ENCODE measurements at regions not wholly inside any gene's neighbourhood (a gene's known extent, or its start where the extent isn't known, plus 50 kb on each side); places are given as distances from the start of the nearest gene placed in this dataset.
"Not testable (repeated sequence)": the region's sequence is repeated elsewhere in the genome, so short reads cannot be mapped to it uniquely, and the experiment has no call there.

- Histone ChIP-seq H2AFZ (ENCODE audit: insufficient read depth, low read depth, low read length, poor library complexity, severe bottlenecking) (no peak overlapping the region), H3K9ac (ENCODE audit: insufficient read depth, low read length, poor library complexity, severe bottlenecking) (no peak overlapping the region), H3K27ac (ENCODE audit: low read depth in 1 of 2, low read length in 2 of 2) (no peak overlapping the region), H4K20me1 (ENCODE audit: insufficient read depth, low read length) (no peaks in the 10 kb centered on the region), H3K27me3 (ENCODE audit: control insufficient read depth in 2 of 2, insufficient read depth in 2 of 2, low read length in 2 of 2) (no peaks in the 10 kb centered on the region), H3K4me2 (replicated peaks; ENCODE audit: extremely low read depth, low read length, poor library complexity, severe bottlenecking) (no peak overlapping the region), H3K4me3 (replicated peaks in 1 of 3; ENCODE audit: low read depth in 2 of 3, low read length in 3 of 3) (no peak overlapping the region), H3K36me3 (replicated peaks in 1 of 2; ENCODE audit: control insufficient read depth in 1 of 2, insufficient read depth in 2 of 2, low read length in 2 of 2) (no peaks in the 10 kb centered on the region), H3K79me2 (ENCODE audit: insufficient read depth, low read length) (no peaks in the 10 kb centered on the region), H3K4me1 (ENCODE audit: control insufficient read depth in 1 of 2, insufficient read depth in 2 of 2, low read length in 2 of 2) (no peaks in the 10 kb centered on the region), H3K9me3 (replicated peaks in 1 of 2; ENCODE audit: control insufficient read depth in 1 of 2, insufficient read depth in 1 of 2, low read length in 2 of 2) (peaks cover 0 to 5% of the 10 kb centered on the region in 2 donors)
- Mint-ChIP-seq H3K9me3 (peaks cover 0 to 8% (median 2%) of the 10 kb centered on the region in 7 donors), H3K4me3 (no peak overlapping the region), H3K27ac (no peak overlapping the region), H3K36me3 (no peaks in the 10 kb centered on the region), H3K27me3 (ENCODE audit: low read depth in 3 of 3) (no peaks in the 10 kb centered on the region), H3K4me1 (no peaks in the 10 kb centered on the region)
- no peak for DNase-seq
- intact Hi-C loops (cut with micrococcal nuclease): no loop called here
- TF ChIP-seq, protein P1, sequence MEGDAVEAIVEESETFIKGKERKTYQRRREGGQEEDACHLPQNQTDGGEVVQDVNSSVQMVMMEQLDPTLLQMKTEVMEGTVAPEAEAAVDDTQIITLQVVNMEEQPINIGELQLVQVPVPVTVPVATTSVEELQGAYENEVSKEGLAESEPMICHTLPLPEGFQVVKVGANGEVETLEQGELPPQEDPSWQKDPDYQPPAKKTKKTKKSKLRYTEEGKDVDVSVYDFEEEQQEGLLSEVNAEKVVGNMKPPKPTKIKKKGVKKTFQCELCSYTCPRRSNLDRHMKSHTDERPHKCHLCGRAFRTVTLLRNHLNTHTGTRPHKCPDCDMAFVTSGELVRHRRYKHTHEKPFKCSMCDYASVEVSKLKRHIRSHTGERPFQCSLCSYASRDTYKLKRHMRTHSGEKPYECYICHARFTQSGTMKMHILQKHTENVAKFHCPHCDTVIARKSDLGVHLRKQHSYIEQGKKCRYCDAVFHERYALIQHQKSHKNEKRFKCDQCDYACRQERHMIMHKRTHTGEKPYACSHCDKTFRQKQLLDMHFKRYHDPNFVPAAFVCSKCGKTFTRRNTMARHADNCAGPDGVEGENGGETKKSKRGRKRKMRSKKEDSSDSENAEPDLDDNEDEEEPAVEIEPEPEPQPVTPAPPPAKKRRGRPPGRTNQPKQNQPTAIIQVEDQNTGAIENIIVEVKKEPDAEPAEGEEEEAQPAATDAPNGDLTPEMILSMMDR (IDR thresholded peaks at IDR 0.05): no peak
- WGBS (ENCODE audit: insufficient coverage): no CpG with 5 or more reads among the region's 3 CpGs
Observed at GRCh38 chr6:80988892-80989291, 763.6 kb downstream of the TENT5A start.

- Histone ChIP-seq H3K4me3 (replicated peaks in 1 of 3; ENCODE audit: low read depth in 2 of 3, low read length in 3 of 3) (no peak overlapping the region), H3K9ac (ENCODE audit: insufficient read depth, low read length, poor library complexity, severe bottlenecking) (no peak overlapping the region), H4K20me1 (ENCODE audit: insufficient read depth, low read length) (no peaks in the 10 kb centered on the region), H3K27ac (ENCODE audit: low read depth in 1 of 2, low read length in 2 of 2) (no peak overlapping the region), H3K36me3 (replicated peaks in 1 of 2; ENCODE audit: control insufficient read depth in 1 of 2, insufficient read depth in 2 of 2, low read length in 2 of 2) (no peaks in the 10 kb centered on the region), H3K4me2 (replicated peaks; ENCODE audit: extremely low read depth, low read length, poor library complexity, severe bottlenecking) (no peak overlapping the region), H3K79me2 (ENCODE audit: insufficient read depth, low read length) (no peaks in the 10 kb centered on the region), H3K4me1 (ENCODE audit: control insufficient read depth in 1 of 2, insufficient read depth in 2 of 2, low read length in 2 of 2) (no peaks in the 10 kb centered on the region), H3K27me3 (ENCODE audit: control insufficient read depth in 2 of 2, insufficient read depth in 2 of 2, low read length in 2 of 2) (no peaks in the 10 kb centered on the region), H3K9me3 (replicated peaks in 1 of 2; ENCODE audit: control insufficient read depth in 1 of 2, insufficient read depth in 1 of 2, low read length in 2 of 2) (peaks cover 0 to 5% of the 10 kb centered on the region in 2 donors), H2AFZ (ENCODE audit: insufficient read depth, low read depth, low read length, poor library complexity, severe bottlenecking) (no peak overlapping the region)
- no peak for DNase-seq
- WGBS (ENCODE audit: insufficient coverage): no CpG with 5 or more reads among the region's 3 CpGs
- H3K4me1 Mint-ChIP-seq: no peaks in the 10 kb centered on the region
- intact Hi-C loops (cut with micrococcal nuclease): no loop called here
- H3K36me3 Mint-ChIP-seq: no peaks in the 10 kb centered on the region
- H3K9me3 Mint-ChIP-seq: peaks cover 0 to 8% (median 2%) of the 10 kb centered on the region in 7 donors
- no peak overlapping the region for H3K27ac Mint-ChIP-seq
- H3K27me3 Mint-ChIP-seq (ENCODE audit: low read depth in 3 of 3): no peaks in the 10 kb centered on the region
- H3K4me3 Mint-ChIP-seq: no peak overlapping the region
- TF ChIP-seq, protein P1 (IDR thresholded peaks at IDR 0.05): no peak
Observed at GRCh38 chr6:80988286-80988685, 764.2 kb downstream of the TENT5A start.

DNA sequence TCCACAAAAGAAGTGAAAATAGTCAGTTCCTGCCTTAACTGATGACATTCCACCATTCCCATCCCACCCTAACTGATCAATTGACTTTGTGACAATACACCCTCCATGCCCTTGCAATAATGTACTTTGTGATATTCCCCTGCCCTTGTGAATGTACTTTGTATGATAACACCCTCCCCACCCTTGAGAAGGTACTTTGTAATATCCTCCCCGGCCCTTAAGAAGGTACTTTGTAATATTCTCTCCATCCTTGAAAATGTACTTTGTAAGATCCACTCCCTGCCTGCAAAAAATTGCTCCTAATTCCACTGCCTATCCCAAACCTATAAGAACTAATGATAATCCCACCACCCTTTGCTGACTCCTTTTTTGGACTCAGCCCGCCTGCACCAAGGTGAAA lies 771.3 kb downstream of the TENT5A start:
- not testable (repeated sequence) for H3K36me3 ChIP-seq (replicated peaks in 1 of 2; ENCODE audit: control insufficient read depth in 1 of 2, insufficient read depth in 2 of 2, low read length in 2 of 2); H3K27me3 ChIP-seq (ENCODE audit: control insufficient read depth in 2 of 2, insufficient read depth in 2 of 2, low read length in 2 of 2); H3K27ac ChIP-seq (ENCODE audit: low read depth in 1 of 2, low read length in 2 of 2); H4K20me1 ChIP-seq (ENCODE audit: insufficient read depth, low read length); H3K79me2 ChIP-seq (ENCODE audit: insufficient read depth, low read length); H3K9me3 ChIP-seq (replicated peaks in 1 of 2; ENCODE audit: control insufficient read depth in 1 of 2, insufficient read depth in 1 of 2, low read length in 2 of 2); H3K4me2 ChIP-seq (replicated peaks; ENCODE audit: extremely low read depth, low read length, poor library complexity, severe bottlenecking); H3K4me3 Mint-ChIP-seq; H3K9ac ChIP-seq (ENCODE audit: insufficient read depth, low read length, poor library complexity, severe bottlenecking); H2AFZ ChIP-seq (ENCODE audit: insufficient read depth, low read depth, low read length, poor library complexity, severe bottlenecking); H3K4me1 ChIP-seq (ENCODE audit: control insufficient read depth in 1 of 2, insufficient read depth in 2 of 2, low read length in 2 of 2); DNase-seq; H3K36me3 Mint-ChIP-seq; H3K4me3 ChIP-seq (replicated peaks in 1 of 3; ENCODE audit: low read depth in 2 of 3, low read length in 3 of 3); H3K27me3 Mint-ChIP-seq (ENCODE audit: low read depth in 3 of 3); H3K4me1 Mint-ChIP-seq
- Mint-ChIP-seq H3K27ac (peak overlapping the region in 1 of 7 donors; percentile 50), H3K9me3 (peaks cover 3 to 22% (median 8%) of the 10 kb centered on the region in 7 donors)
- intact Hi-C loops (cut with micrococcal nuclease): loop anchor here in 1 of 2 donors (5.0 kb wide), 1 partner anchor 644 kb away; no protein-coding TSS in a partner anchor
- no CpG with 5 or more reads among the region's 2 CpGs for WGBS (ENCODE audit: insufficient coverage)

Measured in CD14-positive monocyte (primary cell).